Fibroblast of lung (primary cell): ENCODE measurements at regions not wholly inside any gene's neighbourhood (a gene's known extent, or its start where the extent isn't known, plus 50 kb on each side); places are given as distances from the start of the nearest gene placed in this dataset.

Experiments
- DNase-seq, 2 donors: peaks; one replicate each; pipeline versions ENCODE4 v3.0.0 to v3.0.0-alpha.2; 2010; ENCODE audit warnings: low read depth in 2 of 2
- H2AFZ ChIP-seq: 2 replicates; pipeline ENCODE4 v1.5.1; 2012; ENCODE audit warnings: low read length, control low read depth, inconsistent platforms
- H3K27ac ChIP-seq: 2 replicates; pipeline ENCODE4 v1.5.1; 2011; ENCODE audit warnings: low read length, control low read depth; ENCODE audit not compliant: insufficient read depth
- H3K27me3 ChIP-seq: 2 replicates; pipeline ENCODE4 v1.5.1; 2011; ENCODE audit warnings: mild to moderate bottlenecking, low read length; ENCODE audit not compliant: control insufficient read depth, insufficient read depth
- H3K36me3 ChIP-seq: 2 replicates; pipeline ENCODE4 v1.5.1; 2011; ENCODE audit warnings: low read length; ENCODE audit not compliant: control insufficient read depth, insufficient read depth
- H3K4me1 ChIP-seq: 2 replicates; pipeline ENCODE4 v1.5.1; 2011; ENCODE audit warnings: low read length; ENCODE audit not compliant: control insufficient read depth, insufficient read depth; ENCODE audit errors: extremely low read depth
- H3K4me2 ChIP-seq: 2 replicates; pipeline ENCODE4 v1.5.1; 2011; ENCODE audit warnings: low read length, control low read depth; ENCODE audit not compliant: insufficient read depth; ENCODE audit errors: extremely low read depth
- H3K4me3 ChIP-seq, 4 experiments: fragments of 200-600 bp in 1 of 4; sonication (generic) in 1 of 4; replicated peaks in 1 of 4; 2 replicates each; pipeline ENCODE4 v1.5.1; 2011 to 2016; ENCODE audit warnings: low read length in 4 of 4, low read depth in 3 of 4, mild to moderate bottlenecking in 3 of 4, control low read depth in 2 of 4, inconsistent platforms in 1 of 4, mixed read lengths in 1 of 4; ENCODE audit not compliant: insufficient read depth in 1 of 4; ENCODE audit errors: control extremely low read depth in 1 of 4
- H3K79me2 ChIP-seq: 2 replicates; pipeline ENCODE4 v1.5.1; 2012; ENCODE audit warnings: mild to moderate bottlenecking, low read length, inconsistent platforms; ENCODE audit not compliant: control insufficient read depth, insufficient read depth
- H3K9ac ChIP-seq: 2 replicates; pipeline ENCODE4 v1.5.1; 2011; ENCODE audit warnings: mild to moderate bottlenecking, low read length, control low read depth; ENCODE audit not compliant: insufficient read depth
- H3K9me3 ChIP-seq: 2 replicates; pipeline ENCODE4 v1.5.1; 2012; ENCODE audit warnings: low read depth, low read length; ENCODE audit not compliant: control insufficient read depth, insufficient read depth
- H4K20me1 ChIP-seq: 2 replicates; pipeline ENCODE4 v1.5.1; 2011; ENCODE audit warnings: low read length; ENCODE audit not compliant: control insufficient read depth, insufficient read depth; ENCODE audit errors: extremely low read depth
- CTCF ChIP-seq, 2 donors: IDR thresholded peaks in 1 of 2; conservative IDR thresholded peaks in 1 of 2; 1 replicate in 1 of 2; 2 replicates in 1 of 2; pipeline ENCODE4 v1.5.1; 2011 to 2012; ENCODE audit warnings: low read length in 2 of 2, control low read depth in 1 of 2, inconsistent platforms in 1 of 2, low read depth in 1 of 2, mild to moderate bottlenecking in 1 of 2
- EZH2 ChIP-seq: IDR thresholded peaks from 2 replicates; pipeline ENCODE4 v1.5.1; 2012; ENCODE audit warnings: low read length, control low read depth, mild to moderate bottlenecking; ENCODE audit errors: missing control alignments

GRCh38 chr3:24686808-24687207, 192.2 kb upstream of the THRB start:
- H3K79me2 ChIP-seq, result no peaks in the 10 kb centered on the region
- H3K27me3 ChIP-seq, result no peaks in the 10 kb centered on the region
- peak overlapping the region; percentile 40 for H3K4me2 ChIP-seq
- no peak overlapping the region for H3K27ac ChIP-seq
- H3K9ac ChIP-seq, result no peak overlapping the region
- no peaks in the 10 kb centered on the region for H3K9me3 ChIP-seq
- H3K4me3 ChIP-seq, result no peak overlapping the region
- no peak overlapping the region for H2AFZ ChIP-seq
- no peak for TF ChIP-seq CTCF (conservative IDR thresholded peaks at IDR 0.05 in 1 of 2, IDR thresholded peaks at IDR 0.05 in 1 of 2; ENCODE audit: low read depth in 1 of 2, low read length in 2 of 2)
- TF ChIP-seq EZH2, result no peak
- no peaks in the 10 kb centered on the region for H3K36me3 ChIP-seq
- DNase-seq, result peak; percentile 68 to 91
- peaks cover 7% of the 10 kb centered on the region for H3K4me1 ChIP-seq
- no peaks in the 10 kb centered on the region for H4K20me1 ChIP-seq

GRCh38 chr3:24687671-24688070, 193.0 kb upstream of the THRB start:
- no peaks in the 10 kb centered on the region for H4K20me1 ChIP-seq
- no peak overlapping the region for H3K4me3 ChIP-seq
- no peaks in the 10 kb centered on the region for H3K27me3 ChIP-seq
- no peak overlapping the region for H2AFZ ChIP-seq
- H3K27ac ChIP-seq, result no peak overlapping the region
- no peak for DNase-seq
- H3K4me2 ChIP-seq, result no peak overlapping the region
- no peaks in the 10 kb centered on the region for H3K36me3 ChIP-seq
- H3K4me1 ChIP-seq, result peaks cover 7% of the 10 kb centered on the region
- H3K79me2 ChIP-seq, result no peaks in the 10 kb centered on the region
- H3K9ac ChIP-seq, result no peak overlapping the region
- no peaks in the 10 kb centered on the region for H3K9me3 ChIP-seq
- TF ChIP-seq CTCF (conservative IDR thresholded peaks at IDR 0.05 in 1 of 2, IDR thresholded peaks at IDR 0.05 in 1 of 2; ENCODE audit: low read depth in 1 of 2, low read length in 2 of 2) (no peak), EZH2 (no peak)

- H3K9me3 ChIP-seq, result no peaks in the 10 kb centered on the region
- no peak overlapping the region for H3K4me3 ChIP-seq
- H3K9ac ChIP-seq, result no peak overlapping the region
- H3K4me2 ChIP-seq, result no peak overlapping the region
- peaks cover 3% of the 10 kb centered on the region for H3K4me1 ChIP-seq
- no peaks in the 10 kb centered on the region for H3K27me3 ChIP-seq
- H2AFZ ChIP-seq, result no peak overlapping the region
- no peak overlapping the region for H3K27ac ChIP-seq
- no peaks in the 10 kb centered on the region for H3K36me3 ChIP-seq
- TF ChIP-seq EZH2 (no peak), CTCF (conservative IDR thresholded peaks at IDR 0.05 in 1 of 2, IDR thresholded peaks at IDR 0.05 in 1 of 2; ENCODE audit: low read depth in 1 of 2, low read length in 2 of 2) (no peak)
- no peaks in the 10 kb centered on the region for H4K20me1 ChIP-seq
- DNase-seq, result peak in 1 of 2 donors; percentile 77
- no peaks in the 10 kb centered on the region for H3K79me2 ChIP-seq
Measured at GRCh38 chr3:24688446-24689148, 193.9 kb upstream of the THRB start.
